ENCODE measurements at regions not wholly inside any gene's neighbourhood (a gene's known extent, or its start where the extent isn't known, plus 50 kb on each side); places are given as distances from the start of the nearest gene placed in this dataset.
"Not testable (repeated sequence)": the region's sequence is repeated elsewhere in the genome, so short reads cannot be mapped to it uniquely, and the experiment has no call there.

DNA sequence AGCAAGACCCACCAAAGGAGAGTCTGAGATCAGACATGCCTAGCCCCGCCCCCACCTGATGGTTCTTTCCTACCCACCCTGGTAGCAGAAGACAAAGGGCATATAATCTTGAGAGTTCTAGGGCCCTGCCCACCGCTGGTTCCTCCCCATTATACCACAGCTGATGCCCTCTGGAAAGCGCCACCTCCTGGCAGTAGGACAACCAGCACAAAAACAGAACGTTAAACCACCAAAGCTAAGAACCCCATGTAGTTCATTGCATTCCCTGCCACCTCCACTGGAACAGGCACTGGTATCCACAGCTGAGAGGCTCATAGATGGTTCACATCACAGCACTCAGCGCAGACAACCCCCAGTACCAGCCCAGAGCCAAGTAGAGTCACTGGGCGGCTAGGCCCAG, 81.2 kb upstream of the TRPC7 start (continued):
- TF ChIP-seq ZNF677 (tag by site-specific recombination; IDR thresholded peaks at IDR 0.05) (no peak), ZNF514 (tag by site-specific recombination; IDR thresholded peaks at IDR 0.05) (no peak), ZNF571 (tag by site-specific recombination; IDR thresholded peaks at IDR 0.05) (no peak), ZNF585B (tag by site-specific recombination; IDR thresholded peaks at IDR 0.05) (no peak), ZNF202 (tag by site-specific recombination; IDR thresholded peaks at IDR 0.05; ENCODE audit: borderline replicate concordance) (no peak)

DNA sequence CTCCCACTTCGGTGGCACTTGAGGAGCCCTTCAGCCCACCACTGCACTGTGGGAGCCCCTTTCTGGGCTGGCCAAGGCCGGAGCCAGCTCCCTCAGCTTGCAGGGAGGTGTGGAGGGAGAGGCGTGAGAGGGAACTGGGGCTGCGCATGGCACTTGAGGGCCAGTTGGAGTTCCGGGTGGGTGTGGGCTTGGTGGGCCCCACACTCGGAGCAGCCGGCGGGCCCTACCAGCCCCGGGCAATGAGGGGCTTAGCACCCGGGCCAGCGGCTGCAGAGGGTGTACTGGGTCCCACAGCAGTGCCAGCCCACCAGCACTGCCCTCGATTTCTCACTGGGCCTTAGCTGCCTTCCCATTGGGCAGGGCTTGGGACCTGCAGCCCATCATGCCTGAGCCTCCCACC, 78.8 kb upstream of the TRPC7 start:
- POLR2A ChIA-PET; H3K27ac ChIP-seq (ENCODE audit: extremely low read depth, low read depth, low read length); H3K36me3 ChIP-seq (ENCODE audit: control insufficient read depth in 2 of 2, insufficient read depth in 1 of 2, low read length in 2 of 2); H3K4me3 ChIP-seq (ENCODE audit: low read depth, low read length); H3K9me3 ChIP-seq (ENCODE audit: control insufficient read depth, insufficient read depth, low read depth, low read length); H3K4me1 ChIP-seq (ENCODE audit: control insufficient read depth, insufficient read depth, low read length): not testable (repeated sequence)
- CTCF ChIA-PET, result interaction anchor here (0.7 to 1.1 kb wide), 2 partner anchors 11 to 243 kb away, joined by 3 to 7 read pairs; no protein-coding TSS in a partner anchor

GRCh38 chr5:136439367-136439766, 74.0 kb upstream of the TRPC7 start:
- Histone ChIP-seq H3K9me3 (ENCODE audit: control insufficient read depth, insufficient read depth, low read depth, low read length) (no peaks in the 10 kb centered on the region), H3K36me3 (ENCODE audit: control insufficient read depth in 2 of 2, insufficient read depth in 1 of 2, low read length in 2 of 2) (no peaks in the 10 kb centered on the region), H3K27ac (ENCODE audit: extremely low read depth, low read depth, low read length) (no peak overlapping the region), H3K4me1 (ENCODE audit: control insufficient read depth, insufficient read depth, low read length) (no peaks in the 10 kb centered on the region), H3K4me3 (ENCODE audit: low read depth, low read length) (no peak overlapping the region)
- ChIA-PET CTCF (no interaction called here), POLR2A (no interaction called here)
- TF ChIP-seq ZNF518A (tag by site-specific recombination; conservative IDR thresholded peaks at IDR 0.05; ENCODE audit: low read depth), result no peak
- no peak for TF ChIP-seq ZSCAN16 (tag by site-specific recombination; IDR thresholded peaks at IDR 0.05)
- TF ChIP-seq ZNF211 (tag by site-specific recombination; IDR thresholded peaks at IDR 0.05; ENCODE audit: low read depth), result no peak
- no peak for TF ChIP-seq REPIN1 (tag by site-specific recombination; IDR thresholded peaks at IDR 0.05; ENCODE audit: low read depth)
- TF ChIP-seq ZNF623 (tag by site-specific recombination; IDR thresholded peaks at IDR 0.05), result no peak
- TF ChIP-seq ZNF266 (tag by site-specific recombination; IDR thresholded peaks at IDR 0.05; ENCODE audit: low read depth), result no peak
- no peak for TF ChIP-seq TRIM28 (IDR thresholded peaks at IDR 0.05; ENCODE audit: borderline replicate concordance, low read length)
- TF ChIP-seq IKZF3 (tag by site-specific recombination; IDR thresholded peaks at IDR 0.05), result no peak

- Histone ChIP-seq H3K9me3 (ENCODE audit: control insufficient read depth, insufficient read depth, low read depth, low read length) (no peaks in the 10 kb centered on the region), H3K4me1 (ENCODE audit: control insufficient read depth, insufficient read depth, low read length) (no peaks in the 10 kb centered on the region), H3K36me3 (ENCODE audit: control insufficient read depth in 2 of 2, insufficient read depth in 1 of 2, low read length in 2 of 2) (no peaks in the 10 kb centered on the region), H3K4me3 (ENCODE audit: low read depth, low read length) (no peak overlapping the region), H3K27ac (ENCODE audit: extremely low read depth, low read depth, low read length) (no peak overlapping the region)
- ChIA-PET CTCF (no interaction called here), POLR2A (no interaction called here)
- TF ChIP-seq SCRT2 (tag by site-specific recombination; IDR thresholded peaks at IDR 0.05) (peak; percentile 36; the same call in 1 of the 2 replicates), ZNF791 (tag by site-specific recombination; IDR thresholded peaks at IDR 0.05) (no peak)
These were observed 70.7 kb upstream of the TRPC7 start for GRCh38 chr5:136435946-136436543.

Data from HEK293 (cell line).